Tibial artery (tissue), 4 donors: ENCODE measurements at regions not wholly inside any gene's neighbourhood (a gene's known extent, or its start where the extent isn't known, plus 50 kb on each side); places are given as distances from the start of the nearest gene placed in this dataset.

Experiments used
- DNase-seq, 2 donors: peaks; one replicate each; pipeline ENCODE4 v3.0.0-alpha.2; 2019
- H3K27ac ChIP-seq, 2 donors: fragments of 200-600 bp; sonication (generic) in 1 of 2; 1 replicate in 1 of 2; 2 replicates in 1 of 2; pipeline ENCODE4 v1.5.1; 2018 to 2019; ENCODE audit warnings: mild to moderate bottlenecking in 1 of 2
- H3K27me3 ChIP-seq, 2 donors: fragments of 200-600 bp; sonication (generic) in 1 of 2; one replicate each; pipeline versions ENCODE4 v1.5.1 to v1.6.0; 2016 to 2019
- H3K36me3 ChIP-seq, 3 donors: fragments of 200-600 bp; sonication (generic) in 2 of 3; one replicate each; pipeline ENCODE4 v1.5.1; 2016 to 2019; ENCODE audit warnings: mild to moderate bottlenecking in 2 of 3
- H3K4me1 ChIP-seq, 4 donors: fragments of 200-600 bp; sonication (generic) in 2 of 4; 1 replicate in 3 of 4; 2 replicates in 1 of 4; pipeline ENCODE4 v1.5.1; 2016 to 2019
- H3K4me3 ChIP-seq, 2 donors: fragments of 200-600 bp; sonication (generic) in 1 of 2; 1 replicate in 1 of 2; 2 replicates in 1 of 2; pipeline ENCODE4 v1.5.1; 2018 to 2019; ENCODE audit warnings: mild to moderate bottlenecking in 2 of 2
- H3K9me3 ChIP-seq, 3 donors: fragments of 200-600 bp; sonication (generic) in 1 of 3; one replicate each; pipeline ENCODE4 v1.5.1; 2016 to 2019
- CTCF ChIP-seq, 2 experiments: fragments of 200-600 bp in 1 of 2; fragments of 450-650 bp in 1 of 2; IDR thresholded peaks; one replicate each; pipeline ENCODE4 v1.5.1; 2017 to 2019; ENCODE audit warnings: antibody characterized with exemption in 2 of 2, mild to moderate bottlenecking in 1 of 2, moderate library complexity in 1 of 2
- intact Hi-C: fragments of 100-400 bp; cut with DNase I; formaldehyde crosslinking; loops from one replicate; pipeline ENCODE4 v1.15.0; 2023; ENCODE audit warnings: low total_unique reads

GRCh38 chr2:105977807-105978206 lies 216.3 kb downstream of the UXS1 start:
- no peak overlapping the region for H3K27ac ChIP-seq
- H3K9me3 ChIP-seq, result no peaks in the 10 kb centered on the region
- H3K4me1 ChIP-seq, result no peaks in the 10 kb centered on the region
- no peak for DNase-seq
- no peaks in the 10 kb centered on the region for H3K36me3 ChIP-seq
- H3K4me3 ChIP-seq, result no peak overlapping the region
- no peaks in the 10 kb centered on the region for H3K27me3 ChIP-seq
- no peak for TF ChIP-seq CTCF (IDR thresholded peaks at IDR 0.05)
- intact Hi-C loops, result no loop called here

GRCh38 chr2:105977212-105977611 lies 216.9 kb downstream of the UXS1 start:
- intact Hi-C loops, result no loop called here
- Histone ChIP-seq H3K4me3 (no peak overlapping the region), H3K9me3 (no peaks in the 10 kb centered on the region), H3K27me3 (no peaks in the 10 kb centered on the region), H3K4me1 (no peaks in the 10 kb centered on the region), H3K36me3 (no peaks in the 10 kb centered on the region), H3K27ac (no peak overlapping the region)
- no peak for DNase-seq
- TF ChIP-seq CTCF (IDR thresholded peaks at IDR 0.05), result no peak

GRCh38 chr2:105974812-105975211 lies 219.3 kb downstream of the UXS1 start:
- Histone ChIP-seq H3K4me1 (no peaks in the 10 kb centered on the region), H3K27ac (no peak overlapping the region), H3K9me3 (no peaks in the 10 kb centered on the region), H3K4me3 (no peak overlapping the region), H3K27me3 (no peaks in the 10 kb centered on the region), H3K36me3 (no peaks in the 10 kb centered on the region)
- no peak for TF ChIP-seq CTCF (IDR thresholded peaks at IDR 0.05)
- intact Hi-C loops, result no loop called here
- no peak for DNase-seq

- Histone ChIP-seq H3K27me3 (no peaks in the 10 kb centered on the region), H3K4me3 (no peak overlapping the region), H3K27ac (no peak overlapping the region), H3K9me3 (peaks cover 0 to 3% (median 0%) of the 10 kb centered on the region in 3 donors), H3K4me1 (no peaks in the 10 kb centered on the region), H3K36me3 (no peaks in the 10 kb centered on the region)
- TF ChIP-seq CTCF (IDR thresholded peaks at IDR 0.05), result no peak
- no peak for DNase-seq
- intact Hi-C loops, result no loop called here
Observed at GRCh38 chr2:105972927-105973326, 221.2 kb downstream of the UXS1 start.

- no peak for TF ChIP-seq CTCF (IDR thresholded peaks at IDR 0.05)
- intact Hi-C loops, result no loop called here
Observed at GRCh38 chr2:105972246-105972645, 221.9 kb downstream of the UXS1 start.

GRCh38 chr2:105969552-105969951 lies 224.5 kb downstream of the UXS1 start:
- intact Hi-C loops, result no loop called here

More at GRCh38 chr2:105972246-105972645, 221.9 kb downstream of the UXS1 start:
- Histone ChIP-seq H3K9me3 (peaks cover 0 to 3% (median 0%) of the 10 kb centered on the region in 3 donors), H3K4me3 (no peak overlapping the region), H3K36me3 (no peaks in the 10 kb centered on the region), H3K4me1 (no peaks in the 10 kb centered on the region), H3K27me3 (no peaks in the 10 kb centered on the region), H3K27ac (no peak overlapping the region)
- DNase-seq, result no peak

More at GRCh38 chr2:105969552-105969951, 224.5 kb downstream of the UXS1 start:
- H3K4me1 ChIP-seq, result no peaks in the 10 kb centered on the region
- no peak for TF ChIP-seq CTCF (IDR thresholded peaks at IDR 0.05)
- peaks cover 0 to 3% (median 0%) of the 10 kb centered on the region in 3 donors for H3K9me3 ChIP-seq
- H3K27ac ChIP-seq, result no peak overlapping the region
- no peak overlapping the region for H3K4me3 ChIP-seq
- DNase-seq, result no peak
- H3K36me3 ChIP-seq, result no peaks in the 10 kb centered on the region
- H3K27me3 ChIP-seq, result no peaks in the 10 kb centered on the region
